ENCODE measurements at regions not wholly inside any gene's neighbourhood (a gene's known extent, or its start where the extent isn't known, plus 50 kb on each side); places are given as distances from the start of the nearest gene placed in this dataset.
A peak's percentile ranks its signal among the peaks of the same experiment; 100 is the strongest.

GRCh38 chr14:85442996-85443395, 86.9 kb upstream of the FLRT2 start:
- no peak for DNase-seq

- DNase-seq: peak; percentile 40
Measured at GRCh38 chr14:85444635-85445034, 85.3 kb upstream of the FLRT2 start.

GRCh38 chr14:85445151-85445795, 84.7 kb upstream of the FLRT2 start:
- DNase-seq: no peak

- DNase-seq: no peak
Measured at GRCh38 chr14:85447883-85448282, 82.1 kb upstream of the FLRT2 start.

- no peak for DNase-seq
Measured at GRCh38 chr14:85451421-85451820, 78.5 kb upstream of the FLRT2 start.

- no peak for DNase-seq
Measured at GRCh38 chr14:85453401-85454225, 76.3 kb upstream of the FLRT2 start.

- no peak for DNase-seq
Measured at GRCh38 chr14:85454226-85454813, 75.6 kb upstream of the FLRT2 start.

GRCh38 chr14:85459361-85460000, 70.5 kb upstream of the FLRT2 start:
- no peak for DNase-seq

- no peak for DNase-seq
Measured at GRCh38 chr14:85461432-85462133, 68.4 kb upstream of the FLRT2 start.

GRCh38 chr14:85463512-85463911, 66.4 kb upstream of the FLRT2 start:
- DNase-seq: no peak

- no peak for DNase-seq
Measured at GRCh38 chr14:85464135-85464895, 65.6 kb upstream of the FLRT2 start.

GRCh38 chr14:85466678-85467077, 63.3 kb upstream of the FLRT2 start:
- DNase-seq: no peak

- DNase-seq: no peak
Measured at GRCh38 chr14:85468816-85469215, 61.1 kb upstream of the FLRT2 start.

GRCh38 chr14:85471156-85471555, 58.8 kb upstream of the FLRT2 start:
- no peak for DNase-seq

- DNase-seq: peak; percentile 76 to 82
Measured at GRCh38 chr14:85471744-85472143, 58.2 kb upstream of the FLRT2 start.

- no peak for DNase-seq
Measured at GRCh38 chr14:85474431-85474830, 55.5 kb upstream of the FLRT2 start.

GRCh38 chr14:85475113-85475512, 54.8 kb upstream of the FLRT2 start:
- DNase-seq: no peak

- DNase-seq: no peak
Measured at GRCh38 chr14:85479306-85479705, 50.6 kb upstream of the FLRT2 start.

- DNase-seq: no peak
Measured at GRCh38 chr14:85479771-85480170, 50.2 kb upstream of the FLRT2 start.

Data from SHP77 (cell line).